ENCODE measurements at regions not wholly inside any gene's neighbourhood (a gene's known extent, or its start where the extent isn't known, plus 50 kb on each side); places are given as distances from the start of the nearest gene placed in this dataset.

GRCh38 chr2:160741815-160742214 is 248.2 kb upstream of the RBMS1 start:
- no peak overlapping the region for H3K4me3 ChIP-seq (ENCODE audit: low read depth, low read length)
- H3K27ac ChIP-seq = no peak overlapping the region
- H3K27me3 ChIP-seq (ENCODE audit: insufficient read depth, low read depth, severe bottlenecking) = no peaks in the 10 kb centered on the region
- H3K36me3 ChIP-seq = no peaks in the 10 kb centered on the region
- no peaks in the 10 kb centered on the region for H3K9me3 ChIP-seq (ENCODE audit: severe bottlenecking)
- DNase-seq = peak; percentile 26
- TF ChIP-seq, protein P1, sequence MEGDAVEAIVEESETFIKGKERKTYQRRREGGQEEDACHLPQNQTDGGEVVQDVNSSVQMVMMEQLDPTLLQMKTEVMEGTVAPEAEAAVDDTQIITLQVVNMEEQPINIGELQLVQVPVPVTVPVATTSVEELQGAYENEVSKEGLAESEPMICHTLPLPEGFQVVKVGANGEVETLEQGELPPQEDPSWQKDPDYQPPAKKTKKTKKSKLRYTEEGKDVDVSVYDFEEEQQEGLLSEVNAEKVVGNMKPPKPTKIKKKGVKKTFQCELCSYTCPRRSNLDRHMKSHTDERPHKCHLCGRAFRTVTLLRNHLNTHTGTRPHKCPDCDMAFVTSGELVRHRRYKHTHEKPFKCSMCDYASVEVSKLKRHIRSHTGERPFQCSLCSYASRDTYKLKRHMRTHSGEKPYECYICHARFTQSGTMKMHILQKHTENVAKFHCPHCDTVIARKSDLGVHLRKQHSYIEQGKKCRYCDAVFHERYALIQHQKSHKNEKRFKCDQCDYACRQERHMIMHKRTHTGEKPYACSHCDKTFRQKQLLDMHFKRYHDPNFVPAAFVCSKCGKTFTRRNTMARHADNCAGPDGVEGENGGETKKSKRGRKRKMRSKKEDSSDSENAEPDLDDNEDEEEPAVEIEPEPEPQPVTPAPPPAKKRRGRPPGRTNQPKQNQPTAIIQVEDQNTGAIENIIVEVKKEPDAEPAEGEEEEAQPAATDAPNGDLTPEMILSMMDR (IDR thresholded peaks at IDR 0.05; ENCODE audit: low read depth, low read length) = no peak

DNA sequence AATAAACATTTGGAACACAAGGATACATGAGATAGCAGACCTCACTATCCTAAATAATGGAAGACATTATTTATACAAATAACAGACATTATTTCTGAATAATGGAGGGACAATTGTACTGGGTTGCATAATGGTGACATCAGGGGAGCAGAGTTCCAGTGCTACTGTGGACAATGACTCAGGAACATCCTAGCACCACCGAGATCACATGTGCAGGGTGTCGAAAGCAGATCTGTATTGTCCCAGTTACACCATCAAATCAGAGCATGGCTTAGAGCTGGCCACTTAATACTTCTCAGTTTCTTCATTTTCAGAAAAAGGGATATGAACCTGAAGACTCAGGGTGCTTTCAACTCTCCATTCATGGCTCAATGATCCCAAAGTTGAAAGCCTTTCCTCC is 249.1 kb upstream of the RBMS1 start:
- no peak overlapping the region for H3K4me3 ChIP-seq (ENCODE audit: low read depth, low read length)
- no peak overlapping the region for H3K27ac ChIP-seq
- no peaks in the 10 kb centered on the region for H3K27me3 ChIP-seq (ENCODE audit: insufficient read depth, low read depth, severe bottlenecking)
- DNase-seq = no peak
- TF ChIP-seq, protein P1 (IDR thresholded peaks at IDR 0.05; ENCODE audit: low read depth, low read length) = no peak
- no peaks in the 10 kb centered on the region for H3K36me3 ChIP-seq
- H3K9me3 ChIP-seq (ENCODE audit: severe bottlenecking) = no peaks in the 10 kb centered on the region

GRCh38 chr2:160747501-160748170 is 254.0 kb upstream of the RBMS1 start:
- Histone ChIP-seq H3K4me3 (ENCODE audit: low read depth, low read length) (no peak overlapping the region), H3K36me3 (no peaks in the 10 kb centered on the region), H3K27ac (no peak overlapping the region), H3K9me3 (ENCODE audit: severe bottlenecking) (no peaks in the 10 kb centered on the region), H3K27me3 (ENCODE audit: insufficient read depth, low read depth, severe bottlenecking) (no peaks in the 10 kb centered on the region)
- no peak for DNase-seq
- TF ChIP-seq, protein P1 (IDR thresholded peaks at IDR 0.05; ENCODE audit: low read depth, low read length) = no peak

DNA sequence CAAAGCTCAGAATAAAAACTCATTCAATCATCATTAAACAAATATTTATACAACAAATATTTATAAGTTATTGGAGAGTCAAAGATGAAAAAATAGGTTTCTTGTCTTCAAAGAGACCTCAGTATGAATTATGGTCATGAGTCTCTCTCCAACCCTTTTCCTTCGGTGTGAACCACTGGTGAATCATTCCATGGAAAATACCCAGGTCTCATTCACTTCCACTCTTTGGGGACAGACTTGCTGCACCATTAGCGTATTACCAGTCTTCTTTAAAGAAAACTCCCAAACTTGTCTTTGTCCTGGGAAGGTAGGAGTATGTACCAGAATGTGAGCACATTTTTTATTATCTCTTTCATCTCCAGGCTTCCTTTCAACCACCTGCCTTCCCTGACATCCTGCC is 257.4 kb upstream of the RBMS1 start:
- Histone ChIP-seq H3K36me3 (no peaks in the 10 kb centered on the region), H3K4me3 (ENCODE audit: low read depth, low read length) (no peak overlapping the region), H3K27ac (no peak overlapping the region), H3K9me3 (ENCODE audit: severe bottlenecking) (no peaks in the 10 kb centered on the region), H3K27me3 (ENCODE audit: insufficient read depth, low read depth, severe bottlenecking) (no peaks in the 10 kb centered on the region)
- DNase-seq = no peak
- TF ChIP-seq, protein P1 (IDR thresholded peaks at IDR 0.05; ENCODE audit: low read depth, low read length) = no peak

- Histone ChIP-seq H3K27me3 (ENCODE audit: insufficient read depth, low read depth, severe bottlenecking) (no peaks in the 10 kb centered on the region), H3K36me3 (no peaks in the 10 kb centered on the region), H3K27ac (no peak overlapping the region), H3K9me3 (ENCODE audit: severe bottlenecking) (no peaks in the 10 kb centered on the region), H3K4me3 (ENCODE audit: low read depth, low read length) (no peak overlapping the region)
- TF ChIP-seq, protein P1 (IDR thresholded peaks at IDR 0.05; ENCODE audit: low read depth, low read length) = no peak
- no peak for DNase-seq
Observed at GRCh38 chr2:160752475-160753330, 259.1 kb upstream of the RBMS1 start.
